ENCODE measurements at regions not wholly inside any gene's neighbourhood (a gene's known extent, or its start where the extent isn't known, plus 50 kb on each side); places are given as distances from the start of the nearest gene placed in this dataset.

- DNase-seq = no peak
Observed at GRCh38 chr3:94896994-94897393, 834.1 kb downstream of the NSUN3 start.

GRCh38 chr3:94904156-94904674 is 841.4 kb downstream of the NSUN3 start:
- DNase-seq = no peak

DNA sequence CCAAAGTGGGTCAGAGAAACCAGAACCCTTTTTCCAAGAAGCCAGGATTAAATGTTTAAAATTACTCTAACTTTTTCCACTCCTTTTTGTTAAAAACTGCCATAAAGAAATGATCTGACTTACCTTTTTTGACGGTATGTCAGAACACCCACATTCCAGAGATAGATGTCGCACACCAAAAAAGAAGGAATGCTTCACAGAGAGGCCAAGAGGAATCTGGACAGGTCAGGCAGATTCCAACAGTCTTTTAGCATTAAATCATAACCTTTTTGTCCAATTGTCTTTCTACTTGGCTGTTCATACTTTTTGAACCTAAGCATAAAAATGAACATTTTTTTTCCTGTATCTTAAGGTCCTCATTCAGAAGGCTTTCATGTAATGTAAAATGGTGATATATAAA is 846.9 kb downstream of the NSUN3 start:
- DNase-seq = no peak

GRCh38 chr3:94912656-94913055 is 849.8 kb downstream of the NSUN3 start:
- DNase-seq = no peak

DNA sequence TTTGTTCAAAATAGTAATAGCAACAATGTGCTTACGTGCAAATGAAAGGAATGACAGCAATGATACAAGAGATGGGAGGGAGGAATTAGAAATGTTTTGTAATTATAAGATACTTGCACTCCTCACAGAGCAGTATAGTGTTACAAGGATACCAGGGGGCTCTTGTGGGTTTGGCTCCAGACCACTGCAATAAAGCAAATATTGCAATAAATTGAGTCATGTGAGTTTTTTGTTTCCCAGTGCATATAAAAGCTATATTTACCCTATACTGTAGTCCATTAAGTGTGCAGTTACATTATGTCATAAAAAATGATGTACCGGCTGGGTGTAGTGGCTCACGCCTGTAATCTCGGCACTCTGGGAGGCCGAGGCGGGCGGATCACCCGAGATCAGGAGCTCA is 864.3 kb downstream of the NSUN3 start:
- DNase-seq = no peak

DNA sequence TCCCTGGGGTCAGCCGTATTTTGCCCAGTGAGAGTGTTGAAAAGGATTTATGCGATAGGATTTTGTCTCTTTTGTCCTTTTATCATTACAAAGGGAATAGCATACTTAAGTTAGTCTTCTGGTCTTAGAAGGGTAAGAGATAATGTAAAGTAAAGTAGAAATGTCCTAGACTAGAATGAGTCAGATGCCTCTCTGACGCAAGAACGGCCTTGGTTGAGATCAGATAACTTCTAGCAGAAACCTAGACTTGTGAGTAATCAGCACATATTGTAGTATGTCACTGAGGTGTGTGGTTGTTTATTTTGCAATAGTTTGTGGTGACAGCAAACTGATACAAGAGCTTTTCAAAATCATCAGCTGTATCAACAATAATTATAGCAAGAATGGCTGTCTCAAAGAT is 866.1 kb downstream of the NSUN3 start:
- no peak for DNase-seq

- DNase-seq = no peak
Observed at GRCh38 chr3:94935738-94936580, 873.1 kb downstream of the NSUN3 start.

DNA sequence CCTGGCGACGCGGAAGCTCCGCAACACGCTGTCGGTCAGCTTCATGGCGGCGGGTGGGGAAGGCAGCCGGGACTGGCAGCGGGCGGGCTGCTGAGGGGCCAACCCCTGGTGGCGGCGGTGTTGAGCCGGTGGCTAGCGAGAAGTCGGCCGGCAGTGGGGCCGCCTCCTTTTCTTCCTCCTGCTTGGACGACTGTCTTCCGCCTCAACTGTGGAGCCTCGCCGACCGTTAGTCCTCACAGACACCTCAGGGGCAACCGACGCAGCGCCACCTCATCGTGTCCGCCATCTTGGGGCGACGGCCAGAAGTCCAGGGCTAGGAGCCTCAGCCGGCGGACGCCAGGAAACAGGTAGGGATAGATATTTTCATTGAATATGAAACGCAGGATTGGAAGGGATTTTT is 875.1 kb downstream of the NSUN3 start:
- DNase-seq = no peak

DNA sequence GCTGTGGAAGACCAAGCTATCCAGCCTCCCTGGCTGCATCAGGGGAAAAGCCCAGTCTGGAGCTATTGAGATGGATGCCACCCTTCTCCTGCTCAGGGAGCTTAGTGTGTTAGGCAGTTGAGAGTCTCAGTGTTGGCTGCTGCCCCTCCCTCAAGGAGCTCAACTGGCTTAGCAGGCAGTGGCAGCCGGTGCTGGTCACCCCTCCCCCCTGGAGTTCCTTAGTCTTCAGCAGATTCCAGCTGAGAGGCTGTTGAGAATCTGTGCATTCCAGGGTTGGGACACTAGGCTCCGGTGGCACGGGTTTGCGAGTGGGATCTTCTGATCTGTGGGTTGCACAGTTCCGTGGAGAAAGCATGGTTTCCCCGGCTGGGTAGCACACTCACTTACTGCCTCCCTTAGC is 883.8 kb downstream of the NSUN3 start:
- no peak for DNase-seq

DNA sequence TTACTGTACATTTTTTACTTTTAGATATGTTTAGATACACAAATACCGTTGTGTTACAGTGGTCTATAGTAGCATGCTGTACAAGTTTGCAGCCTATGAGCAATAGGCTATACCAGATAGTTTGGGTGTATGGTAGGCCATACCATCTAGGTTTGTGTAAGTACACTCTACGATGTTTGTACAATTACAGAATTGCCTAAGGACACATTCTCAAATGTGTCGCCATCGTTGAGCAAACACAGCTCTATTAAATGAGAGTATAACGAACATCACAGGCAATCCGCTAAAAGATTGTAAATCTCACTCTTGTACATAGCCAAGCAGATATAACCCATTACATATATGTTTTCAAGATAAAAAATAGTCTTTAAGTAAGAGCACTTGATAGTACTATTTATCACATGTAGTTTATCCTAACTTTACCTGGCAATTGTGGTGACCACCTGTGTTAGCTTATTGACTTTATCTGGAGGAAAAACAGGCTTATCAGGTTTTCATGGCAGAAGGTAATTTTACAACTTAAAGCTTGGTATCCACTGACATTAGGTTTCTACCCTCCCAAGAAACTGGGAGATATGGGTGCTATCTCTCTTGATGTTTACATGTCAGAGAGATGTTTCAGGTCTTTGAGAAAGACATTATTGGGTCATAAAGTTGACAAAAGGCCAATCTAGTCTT is 898.7 kb downstream of the NSUN3 start:
- DNase-seq = no peak

DNA sequence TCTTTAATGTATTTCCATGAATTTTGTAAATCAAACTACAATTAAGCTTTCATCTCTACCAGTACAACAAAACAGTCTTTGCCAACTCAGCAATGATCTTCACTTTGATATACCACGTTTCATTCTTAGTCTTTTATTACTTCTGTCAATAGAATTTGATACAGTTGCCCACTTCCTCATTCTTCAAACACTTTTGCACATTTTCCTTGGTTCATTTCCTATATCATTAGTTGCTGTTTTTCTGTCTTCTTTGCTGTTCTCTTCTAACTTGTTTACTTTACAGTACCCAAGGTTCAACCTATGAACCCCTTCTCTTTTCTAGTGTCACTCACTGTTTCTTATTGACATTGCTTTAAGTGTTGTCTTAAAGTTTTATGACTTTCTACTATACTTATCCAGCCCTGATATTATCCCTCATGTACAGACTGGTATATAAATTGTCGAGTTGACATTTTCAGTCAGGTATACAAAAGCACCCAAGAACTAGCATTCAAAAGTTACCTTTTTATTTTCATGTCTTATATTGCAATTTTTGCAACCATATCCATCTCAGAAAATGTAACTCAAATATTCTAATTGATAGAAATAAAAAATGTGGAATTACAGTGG is 903.1 kb downstream of the NSUN3 start:
- no peak for DNase-seq

- no peak for DNase-seq
Observed at GRCh38 chr3:94967196-94967595, 904.3 kb downstream of the NSUN3 start.

- DNase-seq = no peak
Observed at GRCh38 chr3:94968519-94968918, 905.7 kb downstream of the NSUN3 start.

DNA sequence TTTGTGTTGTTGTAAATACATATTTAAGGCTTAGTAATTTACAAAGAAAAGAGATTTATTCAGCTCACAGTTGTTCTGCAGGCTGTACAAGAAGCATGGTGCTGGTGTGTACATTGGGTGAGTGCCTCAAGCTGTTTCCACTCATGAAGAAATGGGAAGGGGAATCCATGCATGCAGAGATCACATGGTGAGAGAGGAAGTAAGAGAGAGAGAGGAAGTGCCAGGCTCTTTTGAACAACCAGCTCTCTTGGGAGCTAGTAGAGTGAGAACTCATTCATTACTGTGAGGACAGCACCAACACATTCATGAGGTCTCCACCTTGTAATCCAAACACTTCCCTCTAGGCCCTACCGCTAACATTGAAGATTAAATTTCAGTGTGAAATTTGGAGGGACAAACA is 909.2 kb downstream of the NSUN3 start:
- no peak for DNase-seq

- DNase-seq = no peak
Observed at GRCh38 chr3:94978084-94978483, 915.2 kb downstream of the NSUN3 start.

DNA sequence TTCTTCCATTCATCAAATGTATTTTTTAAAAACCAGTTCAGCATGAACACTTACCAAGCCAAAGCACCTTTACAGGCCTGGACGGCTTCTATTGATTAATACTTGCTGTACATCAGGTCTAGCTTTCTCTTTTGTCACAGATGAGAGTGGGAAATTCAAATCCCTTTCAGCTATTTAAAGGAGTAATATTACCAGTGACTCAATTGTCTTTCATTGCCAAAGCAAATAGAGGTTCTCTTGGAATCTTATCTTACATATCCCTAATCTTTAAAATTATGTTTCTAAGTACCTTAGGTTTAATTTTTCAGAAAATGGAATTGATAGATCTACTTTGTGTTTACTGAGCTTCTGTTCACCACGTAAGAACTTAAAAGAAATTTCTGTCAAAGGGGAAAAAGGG is 922.9 kb downstream of the NSUN3 start:
- no peak for DNase-seq

GRCh38 chr3:94990952-94991705 is 928.3 kb downstream of the NSUN3 start:
- no peak for DNase-seq

DNA sequence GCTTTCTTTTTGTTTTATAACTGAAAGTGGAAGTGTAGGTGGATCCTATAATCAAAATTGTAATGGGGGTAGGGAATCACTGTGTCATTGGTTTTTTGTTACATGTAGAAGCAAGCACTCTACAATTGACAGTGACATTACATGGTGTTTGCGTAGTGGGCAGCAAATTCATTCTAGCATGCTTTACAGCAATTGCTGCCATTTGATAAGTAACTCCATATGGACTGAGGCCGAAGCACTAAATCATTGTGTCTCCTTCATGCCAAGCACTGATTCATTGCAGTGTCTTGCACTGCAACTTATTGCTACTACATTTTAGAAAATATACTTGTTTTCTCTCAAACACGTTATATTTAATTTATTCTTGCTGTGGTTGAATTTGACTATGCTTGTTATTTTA is 933.9 kb downstream of the NSUN3 start:
- DNase-seq = no peak

GRCh38 chr3:95002438-95003046 is 939.7 kb downstream of the NSUN3 start:
- DNase-seq = no peak

- DNase-seq = no peak
Observed at GRCh38 chr3:95028688-95029087, 965.8 kb downstream of the NSUN3 start.

DNA sequence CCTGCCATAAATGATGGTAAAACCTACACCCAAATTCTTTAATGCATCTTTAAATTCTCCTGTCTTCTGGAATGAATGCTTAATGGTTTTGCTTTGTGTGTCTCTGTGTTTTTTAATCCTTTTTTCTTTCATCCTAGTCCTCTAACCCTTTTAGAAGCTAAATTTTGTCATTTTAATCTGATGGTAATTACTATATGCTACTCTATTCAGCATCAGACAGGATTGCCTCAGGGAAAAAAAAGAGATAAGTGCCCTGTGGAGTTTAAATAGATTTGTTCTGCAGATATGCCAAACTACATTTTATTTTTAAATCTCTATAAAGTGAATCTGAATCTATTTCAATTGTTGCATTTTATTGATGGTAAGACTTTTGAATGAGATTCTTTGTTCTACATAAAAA is 966.8 kb downstream of the NSUN3 start:
- no peak for DNase-seq

DNA sequence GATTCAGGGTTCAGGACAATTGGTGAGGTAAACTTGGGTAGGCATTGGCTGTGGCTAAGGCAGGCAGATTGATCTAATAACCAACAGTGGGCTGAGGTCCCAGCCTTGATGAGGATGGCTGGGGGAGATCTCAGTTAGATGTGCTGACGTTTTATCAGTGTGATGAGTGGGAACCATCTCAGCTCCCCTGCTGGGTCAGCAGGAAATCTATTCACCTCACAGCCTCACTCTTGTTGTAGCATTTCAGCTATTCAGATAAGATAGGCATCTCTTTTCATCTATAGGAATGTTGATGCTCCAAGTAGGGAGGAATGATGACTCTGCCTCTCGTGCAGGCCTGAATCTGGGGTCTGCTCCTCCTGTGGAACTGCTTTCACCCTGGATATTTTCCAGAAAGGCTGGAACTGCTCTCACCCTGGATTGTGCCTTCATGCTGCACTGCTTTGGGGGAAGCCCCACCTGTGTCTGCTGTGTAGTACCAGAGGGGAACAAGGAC is 973.7 kb downstream of the NSUN3 start:
- no peak for DNase-seq

DNA sequence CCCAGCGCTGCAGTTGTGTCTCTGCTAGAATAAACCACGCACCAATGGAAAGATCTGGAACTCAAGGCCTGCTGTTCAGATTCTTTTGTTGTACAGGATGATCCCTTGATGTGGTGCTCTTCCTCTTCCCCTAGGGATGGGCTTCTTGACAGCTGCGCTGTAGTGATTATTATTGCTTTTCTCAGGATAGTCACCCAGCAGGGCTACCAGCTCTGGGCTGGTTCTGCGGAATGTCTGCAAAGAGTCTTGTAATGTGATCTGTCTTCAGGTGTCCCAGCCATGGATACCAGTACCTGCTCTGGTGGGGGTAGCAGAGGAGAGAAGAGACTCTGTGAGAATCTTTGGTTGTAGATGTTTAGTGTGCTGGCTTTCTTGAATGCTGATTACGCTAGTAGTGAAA is 974.2 kb downstream of the NSUN3 start:
- no peak for DNase-seq

All from activated CD8-positive, alpha-beta memory T cell treated with anti-CD3 and anti-CD28 coated beads, Interleukin-2, amount 50 U/mL, for 48 hours (primary cell).